ENCODE measurements at regions not wholly inside any gene's neighbourhood (a gene's known extent, or its start where the extent isn't known, plus 50 kb on each side); places are given as distances from the start of the nearest gene placed in this dataset.

GRCh38 chr18:42545825-42546224 is 569.7 kb downstream of the RIT2 start:
- Histone ChIP-seq H3K36me3 (ENCODE audit: control insufficient read depth, insufficient read depth, low read length) (no peaks in the 10 kb centered on the region), H3K4me2 (ENCODE audit: insufficient read depth, low read length) (no peak overlapping the region), H4K20me1 (replicated peaks; ENCODE audit: control insufficient read depth, insufficient read depth, low read length) (no peaks in the 10 kb centered on the region), H3K9me1 (ENCODE audit: control insufficient read depth, insufficient read depth, low read length) (no peaks in the 10 kb centered on the region), H3K9ac (ENCODE audit: insufficient read depth in 1 of 2, low read depth in 2 of 2, low read length in 2 of 2) (no peak overlapping the region), H3K27me3 (ENCODE audit: control insufficient read depth in 2 of 2, insufficient read depth in 2 of 2, low read length in 2 of 2) (no peaks in the 10 kb centered on the region), H2AFZ (ENCODE audit: low read depth, low read length) (no peak overlapping the region), H3K4me3 (no peak overlapping the region), H3K27ac (ENCODE audit: extremely low read depth, low read depth, low read length) (no peak overlapping the region), H3K4me1 (replicated peaks in 1 of 2; ENCODE audit: control insufficient read depth in 2 of 2, insufficient read depth in 2 of 2, low read length in 2 of 2) (no peaks in the 10 kb centered on the region), H3K9me3 (replicated peaks; ENCODE audit: control insufficient read depth, insufficient read depth, low read depth, low read length) (no peaks in the 10 kb centered on the region), H3K79me2 (ENCODE audit: control insufficient read depth, insufficient read depth, low read length) (no peaks in the 10 kb centered on the region)
- 0% methylated on average over 5 of the region's 5 CpGs for WGBS (ENCODE audit: insufficient coverage, low coverage, missing lambda C conversion rate)
- no TSS peak for BruUV-seq (replicated peaks)
- DNase-seq (ENCODE audit: extremely low read depth in 1 of 4, low spot score in 3 of 4): no peak
- no peak for FAIRE-seq
- ChIA-PET POLR2A (no interaction called here), CTCF (ENCODE audit: low intra/inter-chr PET ratio) (no interaction called here)
- in situ Hi-C loops (cut with MboI) (no loop called here), intact Hi-C loops (cut with micrococcal nuclease) (no loop called here)
- TF ChIP-seq CBX2 (IDR thresholded peaks at IDR 0.05; ENCODE audit: insufficient read depth, low read length, poor library complexity, severe bottlenecking) (no peak), ZNF280B (CRISPR knock-in tag; IDR thresholded peaks at IDR 0.05) (no peak)
- no peak for ATAC-seq

GRCh38 chr18:42548493-42548892 is 567.0 kb downstream of the RIT2 start:
- no peak for DNase-seq (ENCODE audit: extremely low read depth in 1 of 4, low spot score in 3 of 4)
- no peaks in the 10 kb centered on the region for H4K20me1 ChIP-seq (replicated peaks; ENCODE audit: control insufficient read depth, insufficient read depth, low read length)
- H3K4me2 ChIP-seq (ENCODE audit: insufficient read depth, low read length): no peak overlapping the region
- in situ Hi-C loops (cut with MboI): no loop called here
- ChIA-PET POLR2A (no interaction called here), CTCF (ENCODE audit: low intra/inter-chr PET ratio) (no interaction called here)
- H2AFZ ChIP-seq (ENCODE audit: low read depth, low read length): no peak overlapping the region
- H3K9me3 ChIP-seq (replicated peaks; ENCODE audit: control insufficient read depth, insufficient read depth, low read depth, low read length): no peaks in the 10 kb centered on the region
- no peaks in the 10 kb centered on the region for H3K27me3 ChIP-seq (ENCODE audit: control insufficient read depth in 2 of 2, insufficient read depth in 2 of 2, low read length in 2 of 2)
- TF ChIP-seq SRSF9 (IDR thresholded peaks at IDR 0.05; ENCODE audit: borderline replicate concordance, low read depth, low read length) (no peak), CHD1 (IDR thresholded peaks at IDR 0.05; ENCODE audit: low read length) (no peak)
- TF ChIP-seq, protein P1, sequence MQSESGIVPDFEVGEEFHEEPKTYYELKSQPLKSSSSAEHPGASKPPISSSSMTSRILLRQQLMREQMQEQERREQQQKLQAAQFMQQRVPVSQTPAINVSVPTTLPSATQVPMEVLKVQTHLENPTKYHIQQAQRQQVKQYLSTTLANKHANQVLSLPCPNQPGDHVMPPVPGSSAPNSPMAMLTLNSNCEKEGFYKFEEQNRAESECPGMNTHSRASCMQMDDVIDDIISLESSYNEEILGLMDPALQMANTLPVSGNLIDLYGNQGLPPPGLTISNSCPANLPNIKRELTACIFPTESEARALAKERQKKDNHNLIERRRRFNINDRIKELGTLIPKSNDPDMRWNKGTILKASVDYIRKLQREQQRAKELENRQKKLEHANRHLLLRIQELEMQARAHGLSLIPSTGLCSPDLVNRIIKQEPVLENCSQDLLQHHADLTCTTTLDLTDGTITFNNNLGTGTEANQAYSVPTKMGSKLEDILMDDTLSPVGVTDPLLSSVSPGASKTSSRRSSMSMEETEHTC (IDR thresholded peaks at IDR 0.05): no peak
- no peak for FAIRE-seq
- no peak overlapping the region for H3K9ac ChIP-seq (ENCODE audit: insufficient read depth in 1 of 2, low read depth in 2 of 2, low read length in 2 of 2)
- no peaks in the 10 kb centered on the region for H3K36me3 ChIP-seq (ENCODE audit: control insufficient read depth, insufficient read depth, low read length)
- intact Hi-C loops (cut with micrococcal nuclease): no loop called here
- H3K4me1 ChIP-seq (replicated peaks in 1 of 2; ENCODE audit: control insufficient read depth in 2 of 2, insufficient read depth in 2 of 2, low read length in 2 of 2): no peaks in the 10 kb centered on the region
- no TSS peak for BruUV-seq (replicated peaks)
- WGBS (ENCODE audit: insufficient coverage, low coverage, missing lambda C conversion rate): 7% methylated on average over 1 of the region's 1 CpG
- no peak for ATAC-seq
- no peaks in the 10 kb centered on the region for H3K79me2 ChIP-seq (ENCODE audit: control insufficient read depth, insufficient read depth, low read length)
- no peak overlapping the region for H3K4me3 ChIP-seq
- H3K9me1 ChIP-seq (ENCODE audit: control insufficient read depth, insufficient read depth, low read length): no peaks in the 10 kb centered on the region
- no peak overlapping the region for H3K27ac ChIP-seq (ENCODE audit: extremely low read depth, low read depth, low read length)
